Suppressor macrophage treated with lipopolysaccharide for 4 hours (primary cell): ENCODE measurements at regions not wholly inside any gene's neighbourhood (a gene's known extent, or its start where the extent isn't known, plus 50 kb on each side); places are given as distances from the start of the nearest gene placed in this dataset.

Experiments
- DNase-seq: peaks from one replicate; pipeline ENCODE4 v3.0.0-alpha.2; 2020

DNA sequence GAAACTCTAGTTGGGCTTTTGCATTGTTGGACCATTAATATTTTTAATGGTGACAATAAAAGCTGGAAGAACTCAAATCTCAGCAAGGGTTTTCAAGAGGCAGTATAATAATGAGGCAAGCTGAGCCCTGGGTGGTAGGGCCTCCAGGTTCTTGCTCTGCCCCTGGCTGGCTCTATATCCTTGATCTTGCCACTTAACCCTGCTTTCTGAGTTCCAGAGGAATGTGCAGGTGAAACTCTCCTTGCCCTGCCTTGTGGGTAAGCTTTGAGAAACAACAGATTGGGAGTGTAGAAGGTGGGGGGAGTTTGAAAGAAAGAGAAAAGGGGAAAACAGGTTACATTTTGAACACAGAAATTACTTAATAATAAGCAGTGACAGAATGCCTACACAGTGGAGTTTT lies 103.3 kb upstream of the MAP4K3 start:
- no peak for DNase-seq

DNA sequence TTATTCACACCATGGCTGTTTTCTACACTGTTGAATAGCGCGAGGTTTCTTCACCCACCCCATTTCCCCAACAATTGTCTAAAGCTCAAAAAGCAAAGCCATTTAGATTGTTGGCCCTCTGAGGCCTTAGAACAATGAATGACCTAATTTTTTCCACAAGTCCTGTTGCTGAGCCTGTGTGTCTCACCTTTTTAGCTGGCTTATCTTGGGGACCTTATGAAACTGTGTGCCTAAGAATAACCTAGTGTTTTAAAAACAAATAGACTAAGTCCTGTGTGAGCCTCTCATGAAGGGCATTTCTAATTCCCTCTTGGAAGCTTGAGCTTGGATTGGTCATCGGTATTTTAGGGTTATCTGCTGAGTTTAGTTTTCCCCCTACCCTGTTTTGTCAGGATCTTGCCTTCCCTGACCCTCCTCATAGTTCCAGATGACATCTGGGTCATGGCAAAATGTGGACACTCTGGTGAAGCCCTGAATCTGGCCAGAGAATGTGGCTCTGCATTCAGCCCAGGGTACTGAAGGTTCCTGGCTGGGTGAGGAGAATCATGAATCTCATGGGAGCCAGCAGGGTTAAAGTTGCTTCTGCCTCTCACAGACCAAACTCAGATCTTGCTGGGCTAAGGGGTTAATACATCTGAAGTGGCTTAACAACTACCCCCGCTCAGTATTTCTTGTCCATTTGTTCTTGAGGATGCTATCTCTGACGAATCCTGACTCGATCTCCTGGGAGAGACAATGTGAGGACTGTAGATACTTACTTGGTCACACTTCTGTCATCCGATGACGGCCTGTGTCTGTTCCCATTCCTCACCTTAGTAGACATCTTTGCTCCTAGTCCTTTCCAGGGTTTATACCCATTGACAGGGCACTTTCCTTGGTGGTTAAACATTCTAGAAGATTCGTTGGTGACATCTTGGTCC lies 104.2 kb upstream of the MAP4K3 start:
- no peak for DNase-seq

DNA sequence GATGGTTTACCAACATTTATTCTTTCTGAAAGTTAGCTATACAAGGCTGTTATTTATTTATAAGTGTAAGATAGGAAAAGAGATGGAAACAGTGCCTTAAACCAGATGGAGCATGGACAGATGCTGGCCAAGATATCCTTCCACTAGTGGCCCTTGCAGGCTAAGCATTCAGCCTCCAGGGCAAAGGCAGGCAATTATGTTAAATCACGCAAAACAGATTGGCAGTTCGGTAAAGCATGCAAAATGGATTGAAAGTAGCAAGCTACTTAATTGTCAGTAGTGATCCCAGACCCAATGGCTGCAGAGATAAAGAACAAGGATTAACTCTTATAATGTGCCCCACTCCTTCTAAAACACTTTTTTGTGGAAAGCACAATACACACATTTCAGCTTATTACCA lies 105.4 kb upstream of the MAP4K3 start:
- DNase-seq: no peak

DNA sequence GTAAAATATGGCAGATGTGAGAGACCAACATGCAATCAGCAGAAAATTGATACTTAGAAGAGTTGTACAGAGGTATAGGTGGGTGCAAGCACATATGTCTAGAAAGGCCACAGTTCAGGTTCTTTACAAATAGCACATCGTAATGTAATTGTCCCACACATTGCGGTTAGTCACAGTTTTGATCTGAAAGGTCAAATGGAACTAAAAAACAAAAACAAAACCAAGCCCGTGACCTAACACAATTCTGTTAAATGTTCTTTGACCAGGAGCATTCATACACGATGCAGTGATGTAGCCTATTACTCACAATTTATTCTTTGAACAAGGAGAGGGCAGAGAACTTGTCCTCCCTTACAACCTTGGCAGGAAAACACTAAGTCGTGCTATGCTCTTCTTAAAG lies 108.9 kb upstream of the MAP4K3 start:
- DNase-seq: no peak

DNA sequence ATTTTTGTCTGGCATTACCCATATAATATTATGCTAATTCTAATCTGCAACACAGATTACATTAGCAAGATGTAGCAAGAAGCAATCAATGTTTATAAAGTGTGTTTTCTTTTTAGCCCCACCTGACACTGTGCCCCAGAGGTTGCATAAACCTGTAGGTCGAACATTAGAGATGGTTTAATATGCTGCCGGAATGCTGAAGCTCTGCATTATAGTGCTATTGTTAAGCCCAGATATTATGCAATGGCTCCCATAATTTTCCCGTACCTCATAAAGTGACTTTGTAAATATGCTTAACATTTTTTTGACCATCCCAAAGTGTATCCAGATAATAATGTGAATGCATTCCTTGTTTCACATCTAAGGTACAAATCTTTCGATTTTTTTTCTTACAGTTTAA lies 109.3 kb upstream of the MAP4K3 start:
- DNase-seq: no peak

DNA sequence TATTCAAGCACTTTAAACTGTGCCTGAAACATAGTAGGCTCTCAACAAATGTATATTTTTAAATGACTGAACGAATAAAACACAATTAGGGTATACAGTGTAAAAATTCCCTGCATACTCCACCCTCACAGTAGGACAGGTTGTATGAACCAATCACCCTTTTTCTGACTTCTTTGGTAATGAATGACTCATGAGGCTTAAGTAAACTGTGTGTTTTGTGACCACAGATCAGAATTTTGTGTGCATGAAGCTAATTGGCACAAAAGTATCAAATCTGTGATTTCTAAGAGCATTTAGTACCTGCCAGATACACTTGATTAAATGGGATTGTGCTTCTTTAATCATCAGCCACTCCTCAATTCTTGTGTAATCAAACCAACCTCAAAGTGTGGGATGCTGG lies 109.9 kb upstream of the MAP4K3 start:
- DNase-seq: no peak

DNA sequence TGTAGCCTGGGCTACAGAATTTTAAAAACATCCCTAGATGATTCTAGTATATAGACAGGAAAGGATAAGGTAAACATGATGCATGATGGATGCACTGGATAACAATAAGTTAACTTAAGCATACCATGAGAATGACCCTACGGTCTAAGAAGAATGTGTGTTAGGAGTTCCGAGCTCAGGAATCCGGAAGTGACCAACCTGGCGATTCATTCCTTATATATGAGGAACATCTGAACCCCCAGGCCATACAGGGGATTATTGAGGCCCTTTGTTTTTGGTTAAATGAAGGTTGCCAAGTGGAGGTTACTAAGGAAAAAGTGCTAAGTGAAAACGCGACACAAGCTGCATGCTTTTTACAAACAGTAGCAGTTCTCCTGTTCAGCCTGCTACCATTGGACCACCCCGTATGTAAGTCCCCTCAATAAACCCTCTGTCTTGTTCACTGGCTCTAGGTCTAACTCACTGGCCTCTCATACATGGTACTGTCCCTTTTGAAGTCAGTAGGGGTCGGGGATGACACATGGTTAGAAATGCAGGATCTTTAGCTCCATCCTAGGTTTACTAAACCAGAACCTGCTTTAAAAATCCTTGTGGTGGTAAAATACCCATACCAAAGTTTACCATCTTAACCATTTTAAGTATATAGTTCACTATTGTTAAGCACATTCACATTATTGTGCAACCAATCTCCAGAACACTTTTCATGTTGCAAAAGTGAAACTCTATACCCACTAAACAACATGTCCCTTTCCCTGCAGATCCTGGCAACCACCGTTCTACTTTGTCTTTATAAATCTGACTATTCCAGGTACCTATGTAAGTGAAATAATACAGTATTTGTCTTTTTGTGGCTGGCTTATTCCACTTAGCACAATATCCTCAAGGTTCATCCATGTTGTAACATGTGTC lies 111.0 kb upstream of the MAP4K3 start:
- DNase-seq: no peak

DNA sequence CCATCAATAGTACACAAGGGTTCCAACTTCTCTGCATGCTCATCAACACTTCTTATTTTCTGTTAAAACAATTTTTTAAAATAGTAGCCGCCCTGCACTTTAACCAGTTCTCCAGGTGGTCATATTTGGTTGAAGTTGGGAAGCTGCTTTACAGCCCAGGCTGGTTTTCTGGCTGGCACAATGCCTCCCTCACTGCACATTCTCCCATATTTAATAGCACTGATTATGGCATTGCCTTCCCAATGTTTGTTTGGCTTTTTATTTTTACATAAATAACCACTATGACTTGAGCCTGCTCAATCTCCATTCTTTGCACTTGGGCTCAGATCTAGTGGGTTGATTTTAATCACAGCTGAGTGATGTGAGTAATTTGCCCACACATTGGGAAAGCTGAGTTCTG lies 111.9 kb upstream of the MAP4K3 start:
- no peak for DNase-seq

DNA sequence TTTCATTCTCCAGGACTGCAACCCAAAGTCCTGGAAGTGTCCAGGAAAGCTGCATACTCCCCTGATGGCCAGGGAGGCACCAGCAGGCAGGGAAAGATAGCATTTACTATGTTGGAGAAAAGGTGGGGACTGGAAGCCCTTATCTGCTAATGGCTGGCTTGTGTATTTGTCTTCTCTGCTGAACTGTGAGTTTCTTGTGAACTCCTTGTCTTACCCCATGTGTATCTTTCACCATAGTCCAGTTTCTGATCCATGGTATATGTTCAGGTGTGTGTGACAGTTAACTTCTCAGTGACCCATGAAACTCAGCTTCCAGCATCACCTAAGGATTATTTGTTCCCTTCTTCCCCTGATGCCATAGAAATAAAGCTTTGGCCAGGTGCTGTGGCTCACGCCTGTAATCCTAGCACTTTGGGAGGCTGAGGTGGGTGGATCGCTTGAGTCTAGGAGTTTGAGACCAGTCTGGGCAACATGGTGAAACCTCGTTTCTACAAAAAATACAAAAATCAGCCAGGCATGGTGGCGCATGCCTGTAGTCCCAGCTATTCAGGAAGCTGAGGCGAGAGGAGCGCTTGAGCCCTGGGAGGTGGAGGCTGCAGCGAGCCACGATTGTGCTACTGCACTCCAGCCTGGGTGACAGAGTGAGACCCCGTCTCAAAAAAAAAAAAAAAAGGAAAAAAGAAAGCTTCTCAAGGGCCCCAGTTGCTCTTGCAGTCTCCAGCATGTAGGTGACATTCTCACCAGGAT lies 112.8 kb upstream of the MAP4K3 start:
- no peak for DNase-seq

DNA sequence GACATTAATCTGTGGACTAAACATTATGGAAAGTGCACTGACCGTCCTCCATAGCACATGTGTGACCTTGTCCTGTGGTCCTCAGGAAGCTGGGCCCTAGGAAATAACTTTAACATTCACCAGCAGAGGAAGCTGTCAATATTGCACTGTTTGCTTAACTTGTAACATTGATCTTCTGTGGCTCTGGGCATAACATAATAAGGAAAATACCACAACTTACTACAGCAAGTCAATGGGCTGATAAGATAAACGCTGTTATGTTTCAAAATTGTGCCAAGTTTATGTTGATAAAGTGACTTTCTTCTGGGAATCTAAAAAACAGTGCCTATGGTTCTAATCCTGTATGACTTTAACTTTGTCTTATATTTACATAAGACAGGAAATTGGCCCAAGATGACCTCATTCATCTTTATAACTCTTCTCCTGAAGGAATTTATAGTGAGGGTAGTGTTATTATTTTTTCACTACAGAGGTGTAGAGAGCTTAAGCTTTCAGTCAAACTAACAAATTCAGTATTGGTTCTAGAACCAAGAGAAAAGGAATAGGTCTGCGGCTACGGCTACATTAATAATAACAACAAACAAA lies 113.7 kb upstream of the MAP4K3 start:
- DNase-seq: no peak

DNA sequence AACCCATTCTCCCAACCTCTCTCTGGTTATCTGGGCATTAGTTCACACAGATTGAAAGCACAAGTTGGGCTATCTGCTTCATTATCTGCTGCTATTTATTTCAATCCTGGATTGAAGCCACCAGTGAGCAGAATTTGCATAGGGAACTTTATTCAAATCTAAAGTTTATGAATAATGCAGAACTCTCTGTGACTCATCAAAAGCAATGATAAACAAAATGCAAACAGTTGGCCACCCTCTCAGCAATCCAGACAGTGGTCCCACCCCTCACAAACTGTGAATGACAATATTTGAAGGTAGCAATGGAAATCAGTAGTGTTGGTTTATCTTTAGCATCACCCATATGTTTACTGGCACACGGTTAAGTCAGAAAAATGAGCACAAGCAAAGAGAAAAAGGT lies 106.8 kb upstream of the TMEM178A start:
- DNase-seq: no peak

DNA sequence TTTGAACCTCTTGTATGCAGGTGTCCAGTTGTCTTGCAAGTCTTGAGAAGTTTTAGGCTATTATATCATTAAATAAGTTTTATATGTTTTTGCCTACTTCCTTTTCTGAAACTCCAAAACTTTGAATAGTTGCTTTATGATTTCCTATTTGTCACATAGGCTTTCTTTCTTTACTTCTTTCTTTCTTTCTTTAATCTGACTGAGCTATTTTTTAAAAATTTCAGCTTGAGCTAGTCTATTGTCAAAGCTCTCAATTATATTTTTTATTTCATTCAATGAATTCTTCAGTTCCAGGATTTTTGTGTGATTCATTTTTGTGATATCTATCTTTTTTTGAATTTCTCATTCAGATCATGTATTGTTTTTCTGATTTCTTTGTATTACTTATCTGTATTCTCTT lies 102.1 kb upstream of the TMEM178A start:
- DNase-seq: no peak

DNA sequence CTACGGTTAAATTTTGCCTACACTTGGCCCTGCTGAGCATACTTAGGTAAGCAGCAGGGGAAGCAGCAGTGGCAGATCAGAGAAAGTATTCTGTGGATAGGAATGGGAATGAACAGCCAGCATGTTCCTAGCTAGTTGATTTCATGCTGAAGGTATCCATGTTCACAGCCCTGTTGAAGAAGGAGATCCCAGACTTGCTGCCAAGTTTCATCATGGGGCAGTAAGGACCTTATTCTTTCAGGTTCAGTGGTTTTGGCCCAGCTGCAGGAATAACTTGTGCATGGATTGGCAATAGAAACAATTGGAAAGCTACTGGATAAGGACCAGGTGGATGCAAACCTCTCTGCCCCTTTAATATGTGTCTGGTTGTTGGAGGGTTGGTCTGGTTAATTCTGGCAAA lies 98.2 kb upstream of the TMEM178A start:
- no peak for DNase-seq

DNA sequence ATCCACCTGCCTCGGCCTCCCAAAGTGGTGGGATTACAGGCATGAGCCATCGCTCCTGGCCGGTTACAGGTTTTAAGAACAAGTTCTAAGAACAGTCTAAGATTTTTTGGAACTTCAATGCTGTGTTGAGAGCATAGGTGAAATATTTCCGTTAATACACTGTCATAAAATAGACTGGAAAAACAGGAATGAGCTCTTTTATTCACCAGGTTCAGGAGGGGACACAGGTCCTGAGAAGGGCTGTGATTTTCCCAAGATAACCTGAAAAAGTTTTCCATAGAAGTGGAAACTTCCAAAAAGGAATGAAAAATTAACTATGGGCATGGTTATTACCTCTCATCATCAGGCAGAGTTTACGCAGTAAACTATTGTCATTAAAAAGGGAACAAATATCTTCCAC lies 97.6 kb upstream of the TMEM178A start:
- DNase-seq: no peak

DNA sequence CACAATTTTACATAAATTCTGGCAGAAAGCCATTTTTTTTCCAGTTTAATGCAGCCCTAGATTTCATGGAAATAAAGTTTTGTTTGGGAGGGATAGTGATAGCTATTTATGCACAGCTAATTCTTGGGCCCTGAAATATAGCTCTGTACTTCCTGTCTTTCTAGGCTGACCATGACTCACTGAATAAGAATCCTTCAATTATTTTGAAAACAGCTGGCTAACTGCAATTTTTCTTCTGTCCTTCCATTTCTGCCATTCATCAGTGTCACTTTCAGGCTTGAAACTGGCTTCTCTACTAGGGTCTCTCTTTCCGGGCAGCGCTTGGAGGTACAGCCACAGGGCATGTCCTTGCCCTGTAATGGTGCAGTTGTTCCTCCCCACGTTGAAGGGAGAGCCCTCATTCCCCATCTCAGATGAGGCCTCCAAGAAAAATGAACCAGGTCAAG lies 97.1 kb upstream of the TMEM178A start:
- DNase-seq: no peak

DNA sequence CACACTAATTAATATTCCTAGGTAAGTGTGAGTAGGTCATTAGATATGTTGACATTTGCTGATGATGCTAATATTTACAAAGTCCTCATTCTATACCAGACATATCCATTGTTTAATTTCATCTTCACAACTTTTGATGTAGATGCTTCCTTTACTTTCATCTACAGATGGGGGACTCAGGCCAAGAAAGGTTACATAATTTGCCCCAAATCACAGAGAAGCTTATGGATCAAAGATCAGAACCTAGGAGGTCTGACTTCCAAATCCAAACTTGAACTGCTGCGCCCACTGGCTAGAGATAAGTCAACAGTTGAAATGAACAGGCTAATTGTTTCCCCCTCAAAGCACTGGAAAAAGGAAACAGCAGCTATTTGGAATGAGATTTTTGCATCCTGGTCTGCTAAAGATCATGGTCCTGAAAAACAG lies 95.6 kb upstream of the TMEM178A start:
- no peak for DNase-seq

DNA sequence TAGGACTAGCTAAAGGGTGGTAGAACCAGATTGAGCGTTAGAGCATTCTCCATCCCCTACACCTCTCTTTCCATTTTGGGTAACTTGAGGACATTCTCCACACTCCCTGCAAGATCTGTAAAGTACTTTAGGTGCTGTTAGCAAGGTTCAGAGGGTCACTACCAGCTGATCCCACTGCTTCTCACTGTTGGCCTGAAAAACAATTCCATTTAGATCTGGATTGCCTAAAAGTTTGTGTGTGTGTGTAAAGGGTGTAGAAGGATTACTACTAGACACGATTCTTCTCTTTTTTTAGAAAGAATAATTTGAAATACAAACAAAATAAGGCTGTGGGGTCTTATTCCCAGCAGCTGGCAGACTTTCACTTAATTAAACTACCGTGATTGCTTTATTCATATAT lies 95.1 kb upstream of the TMEM178A start:
- DNase-seq: no peak

DNA sequence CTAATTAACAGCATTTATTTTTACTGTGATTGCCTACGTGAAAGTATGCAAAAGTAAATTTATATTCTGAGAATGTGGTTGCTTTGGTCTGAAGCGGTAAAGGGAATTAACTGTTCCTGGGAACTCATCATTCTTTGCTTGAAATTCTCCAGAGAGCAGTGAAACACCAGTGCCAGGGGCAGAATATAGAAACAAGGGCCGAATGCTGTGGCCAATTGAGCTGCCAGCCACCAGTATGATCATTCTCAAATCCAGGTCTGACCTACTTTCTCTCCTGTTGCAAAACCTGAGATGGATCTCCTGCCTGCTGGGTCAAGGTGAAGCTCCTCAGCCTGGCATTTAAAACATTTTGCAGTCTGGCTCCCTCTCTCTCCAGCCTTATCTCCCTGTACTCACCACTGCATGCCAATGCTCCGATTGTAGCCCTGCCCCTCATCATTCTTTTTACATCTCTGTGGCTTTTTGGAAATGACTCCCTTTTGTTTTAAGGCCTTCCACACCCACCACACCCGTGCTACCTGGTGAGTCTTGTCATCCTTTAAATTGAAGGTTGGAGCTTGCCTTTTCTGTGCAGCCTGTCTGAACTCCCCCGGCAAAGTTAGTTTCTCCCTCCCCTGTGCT lies 94.5 kb upstream of the TMEM178A start:
- DNase-seq: no peak

DNA sequence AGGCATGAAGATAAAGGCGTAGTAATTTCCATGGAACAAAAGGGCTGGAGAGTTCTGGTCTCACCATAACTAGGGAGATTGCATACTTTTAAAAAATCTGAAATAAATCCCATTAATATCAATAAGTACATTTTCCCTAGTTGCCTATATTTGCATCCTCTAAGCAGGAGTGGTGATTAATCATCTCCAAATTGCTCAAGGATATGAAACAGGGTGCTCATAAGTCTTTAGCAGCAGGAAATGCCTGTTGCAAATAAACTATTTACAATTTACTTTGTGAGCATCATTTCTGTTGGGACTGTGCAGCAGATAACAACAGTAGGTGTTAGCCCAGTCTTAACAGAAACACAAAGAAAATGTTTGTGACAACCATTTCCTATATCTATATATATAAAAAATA lies 92.4 kb upstream of the TMEM178A start:
- DNase-seq: no peak

DNA sequence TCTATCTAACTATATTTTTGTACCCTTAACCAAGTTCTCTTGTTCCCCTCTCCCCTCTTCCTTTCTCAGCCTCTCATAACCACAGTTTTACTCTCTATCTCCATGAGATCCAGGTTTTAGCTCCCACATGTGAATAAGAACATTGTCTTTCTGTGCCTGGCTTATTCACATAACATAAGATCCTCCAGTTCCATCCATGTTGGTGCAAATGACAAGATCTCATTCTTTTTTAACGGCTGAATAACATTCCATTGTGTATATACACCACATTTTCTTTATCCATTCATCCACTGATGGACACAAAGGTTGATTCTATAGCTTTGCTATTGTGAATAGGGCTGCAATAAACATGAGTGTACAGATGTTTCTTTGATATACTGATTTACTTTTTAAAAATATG lies 83.9 kb upstream of the TMEM178A start:
- DNase-seq: no peak

DNA sequence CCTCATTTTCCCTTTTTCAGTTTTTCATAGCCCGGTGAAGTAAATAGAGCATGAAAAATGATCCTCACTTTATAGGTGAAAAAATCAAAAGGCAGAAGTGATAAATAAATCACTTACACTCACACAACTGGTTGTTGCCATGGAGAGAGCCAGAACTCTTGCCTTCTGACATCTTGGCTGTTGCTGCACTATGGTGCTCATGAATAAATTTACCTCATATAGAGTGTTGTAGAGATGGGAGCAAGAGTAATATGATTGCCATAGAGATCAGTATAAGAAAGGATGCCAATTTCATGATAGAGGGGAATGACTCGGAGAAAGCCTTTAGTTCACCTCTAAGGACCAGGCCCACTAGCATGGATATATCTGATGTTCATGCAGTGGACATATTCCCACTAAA lies 82.5 kb upstream of the TMEM178A start:
- no peak for DNase-seq

DNA sequence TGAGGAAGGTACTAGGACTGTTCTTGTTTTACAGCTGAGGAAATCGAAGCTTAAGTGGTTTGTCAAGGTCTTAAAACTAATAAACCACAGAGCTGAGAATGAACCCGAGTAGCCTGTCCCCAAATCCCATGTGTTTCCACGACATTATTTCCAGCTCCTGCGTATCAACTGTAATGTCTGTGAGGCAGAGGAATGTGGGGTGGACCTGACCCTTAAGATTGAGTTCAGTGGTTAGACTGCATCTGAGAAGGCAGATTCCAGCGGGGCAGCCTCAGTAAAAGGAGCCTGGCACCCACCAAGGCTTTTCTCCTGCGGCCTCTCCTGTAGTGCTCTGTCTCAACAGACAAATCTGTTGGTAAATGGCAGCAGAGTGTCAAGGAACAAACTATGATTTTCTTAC lies 81.9 kb upstream of the TMEM178A start:
- no peak for DNase-seq
